Activated CD8-positive, alpha-beta memory T cell treated with anti-CD3 and anti-CD28 coated beads, Interleukin-2, amount 10 ng/mL, durations not matched to agents 7 days and 5 days (primary cell): ENCODE measurements at regions not wholly inside any gene's neighbourhood (a gene's known extent, or its start where the extent isn't known, plus 50 kb on each side); places are given as distances from the start of the nearest gene placed in this dataset.
"Not testable (repeated sequence)": the region's sequence is repeated elsewhere in the genome, so short reads cannot be mapped to it uniquely, and the experiment has no call there.

Experiments used
- ATAC-seq: fragments of 150-1000 bp; cut with Tn5 transposase; one replicate; pipeline ENCODE4 v1.10.0; 2021; ENCODE audit warnings: moderate library complexity
- CTCF ChIA-PET: fragments of 350-600 bp; sonication (Branson Sonifier 250); formaldehyde crosslinking; loops from one replicate; lab custom pipeline; 2021; ENCODE audit warnings: antibody characterized with exemption; lab: Charles Lee
- DNase-seq: peaks from one replicate; pipeline ENCODE4 v3.0.0-alpha.2; 2020
- H3K27ac Mint-ChIP-seq: one replicate; pipeline ENCODE4 v1.8.0; 2021; ENCODE audit warnings: mild to moderate bottlenecking, mixed read lengths
- H3K27me3 Mint-ChIP-seq: one replicate; pipeline ENCODE4 v1.8.0; 2021; ENCODE audit warnings: mixed read lengths
- H3K36me3 Mint-ChIP-seq: one replicate; pipeline ENCODE4 v1.8.0; 2021; ENCODE audit warnings: mild to moderate bottlenecking, mixed read lengths
- H3K4me1 Mint-ChIP-seq: one replicate; pipeline ENCODE4 v1.8.0; 2021; ENCODE audit warnings: mixed read lengths
- H3K4me3 Mint-ChIP-seq: one replicate; pipeline ENCODE4 v1.8.0; 2021; ENCODE audit warnings: mild to moderate bottlenecking, moderate library complexity, mixed read lengths
- H3K9me3 Mint-ChIP-seq: one replicate; pipeline ENCODE4 v1.8.0; 2022; ENCODE audit warnings: low read depth, mixed read lengths

GRCh38 chr17:52995147-52995546 lies 827.6 kb upstream of the KIF2B start:
- Mint-ChIP-seq H3K4me3 (no peak overlapping the region), H3K27ac (no peak overlapping the region), H3K36me3 (no peaks in the 10 kb centered on the region), H3K4me1 (no peaks in the 10 kb centered on the region), H3K9me3 (peaks cover 2% of the 10 kb centered on the region), H3K27me3 (no peaks in the 10 kb centered on the region)
- ATAC-seq: no peak
- CTCF ChIA-PET: no interaction called here
- no peak for DNase-seq

GRCh38 chr17:52986056-52986662 lies 827.6 kb upstream of the CA10 start:
- DNase-seq (no peak), ATAC-seq (no peak)
- Mint-ChIP-seq H3K4me3 (no peak overlapping the region), H3K4me1 (no peaks in the 10 kb centered on the region), H3K36me3 (no peaks in the 10 kb centered on the region), H3K27me3 (no peaks in the 10 kb centered on the region), H3K9me3 (peaks cover 10% of the 10 kb centered on the region), H3K27ac (no peak overlapping the region)
- CTCF ChIA-PET: no interaction called here

- Mint-ChIP-seq H3K27me3 (no peaks in the 10 kb centered on the region), H3K27ac (no peak overlapping the region), H3K4me3 (no peak overlapping the region), H3K4me1 (no peaks in the 10 kb centered on the region), H3K9me3 (peaks cover 12% of the 10 kb centered on the region), H3K36me3 (no peaks in the 10 kb centered on the region)
- DNase-seq (no peak), ATAC-seq (no peak)
- CTCF ChIA-PET: no interaction called here
These were observed 823.8 kb upstream of the CA10 start for GRCh38 chr17:52982331-52982730.

- CTCF ChIA-PET: no interaction called here
- H3K4me1 Mint-ChIP-seq: no peaks in the 10 kb centered on the region
- no peak overlapping the region for H3K4me3 Mint-ChIP-seq
- H3K27me3 Mint-ChIP-seq: no peaks in the 10 kb centered on the region
- no peak overlapping the region for H3K27ac Mint-ChIP-seq
- ATAC-seq (no peak), DNase-seq (no peak)
- H3K36me3 Mint-ChIP-seq: no peaks in the 10 kb centered on the region
- peaks cover 7% of the 10 kb centered on the region for H3K9me3 Mint-ChIP-seq
These were observed 821.4 kb upstream of the CA10 start for GRCh38 chr17:52979921-52980320.

GRCh38 chr17:52965856-52966255 lies 807.3 kb upstream of the CA10 start:
- Mint-ChIP-seq H3K4me1 (no peaks in the 10 kb centered on the region), H3K4me3 (no peak overlapping the region), H3K27ac (no peak overlapping the region), H3K9me3 (peaks cover 8% of the 10 kb centered on the region), H3K27me3 (no peaks in the 10 kb centered on the region), H3K36me3 (no peaks in the 10 kb centered on the region)
- ATAC-seq: no peak
- no peak for DNase-seq
- CTCF ChIA-PET: no interaction called here

GRCh38 chr17:52961751-52962150 lies 803.2 kb upstream of the CA10 start:
- CTCF ChIA-PET, ATAC-seq, H3K27me3 Mint-ChIP-seq, H3K27ac Mint-ChIP-seq, H3K9me3 Mint-ChIP-seq, H3K4me3 Mint-ChIP-seq, H3K4me1 Mint-ChIP-seq, DNase-seq, H3K36me3 Mint-ChIP-seq: not testable (repeated sequence)

- no peak for ATAC-seq
- H3K27me3 Mint-ChIP-seq: no peaks in the 10 kb centered on the region
- CTCF ChIA-PET: no interaction called here
- H3K4me1 Mint-ChIP-seq: no peaks in the 10 kb centered on the region
- DNase-seq: no peak
- H3K4me3 Mint-ChIP-seq: no peak overlapping the region
- H3K27ac Mint-ChIP-seq: no peak overlapping the region
- no peaks in the 10 kb centered on the region for H3K36me3 Mint-ChIP-seq
- peaks cover 2% of the 10 kb centered on the region for H3K9me3 Mint-ChIP-seq
These were observed 798.9 kb upstream of the CA10 start for GRCh38 chr17:52957411-52957810.

GRCh38 chr17:52947418-52947817 lies 788.9 kb upstream of the CA10 start:
- Mint-ChIP-seq H3K4me1 (no peaks in the 10 kb centered on the region), H3K9me3 (peaks cover 3% of the 10 kb centered on the region), H3K27me3 (no peaks in the 10 kb centered on the region), H3K4me3 (no peak overlapping the region), H3K36me3 (no peaks in the 10 kb centered on the region), H3K27ac (no peak overlapping the region)
- CTCF ChIA-PET: no interaction called here
- ATAC-seq (no peak), DNase-seq (no peak)

- Mint-ChIP-seq H3K27me3 (no peaks in the 10 kb centered on the region), H3K4me1 (no peaks in the 10 kb centered on the region), H3K9me3 (peaks cover 28% of the 10 kb centered on the region), H3K36me3 (no peaks in the 10 kb centered on the region), H3K4me3 (no peak overlapping the region), H3K27ac (no peak overlapping the region)
- CTCF ChIA-PET: no interaction called here
- ATAC-seq: no peak
- DNase-seq: no peak
These were observed 780.2 kb upstream of the CA10 start for GRCh38 chr17:52938623-52939230.

GRCh38 chr17:52930581-52930980 lies 772.1 kb upstream of the CA10 start:
- Mint-ChIP-seq H3K4me1 (no peaks in the 10 kb centered on the region), H3K27ac (no peak overlapping the region), H3K36me3 (no peaks in the 10 kb centered on the region), H3K9me3 (peaks cover 9% of the 10 kb centered on the region), H3K27me3 (no peaks in the 10 kb centered on the region), H3K4me3 (no peak overlapping the region)
- CTCF ChIA-PET: no interaction called here
- DNase-seq (no peak), ATAC-seq (no peak)

GRCh38 chr17:52930145-52930544 lies 771.6 kb upstream of the CA10 start:
- ATAC-seq (no peak), DNase-seq (no peak)
- H3K27me3 Mint-ChIP-seq: no peaks in the 10 kb centered on the region
- no peaks in the 10 kb centered on the region for H3K4me1 Mint-ChIP-seq
- H3K27ac Mint-ChIP-seq: no peak overlapping the region
- CTCF ChIA-PET: no interaction called here
- no peak overlapping the region for H3K4me3 Mint-ChIP-seq
- H3K9me3 Mint-ChIP-seq: peaks cover 6% of the 10 kb centered on the region
- no peaks in the 10 kb centered on the region for H3K36me3 Mint-ChIP-seq

- no peak overlapping the region for H3K27ac Mint-ChIP-seq
- H3K9me3 Mint-ChIP-seq: peaks cover 3% of the 10 kb centered on the region
- no peak for DNase-seq
- no peak for ATAC-seq
- CTCF ChIA-PET: no interaction called here
- H3K4me3 Mint-ChIP-seq: no peak overlapping the region
- H3K4me1 Mint-ChIP-seq: no peaks in the 10 kb centered on the region
- H3K27me3 Mint-ChIP-seq: no peaks in the 10 kb centered on the region
- H3K36me3 Mint-ChIP-seq: no peaks in the 10 kb centered on the region
These were observed 765.1 kb upstream of the CA10 start for GRCh38 chr17:52923658-52924057.

- no peaks in the 10 kb centered on the region for H3K27me3 Mint-ChIP-seq
- CTCF ChIA-PET: no interaction called here
These were observed 740.7 kb upstream of the CA10 start for GRCh38 chr17:52899235-52899634.

GRCh38 chr17:52895272-52895671 lies 736.8 kb upstream of the CA10 start:
- H3K27me3 Mint-ChIP-seq: no peaks in the 10 kb centered on the region
- no peak overlapping the region for H3K4me3 Mint-ChIP-seq
- no peaks in the 10 kb centered on the region for H3K4me1 Mint-ChIP-seq
- H3K36me3 Mint-ChIP-seq: no peaks in the 10 kb centered on the region
- ATAC-seq: no peak
- no peaks in the 10 kb centered on the region for H3K9me3 Mint-ChIP-seq
- no peak for DNase-seq
- no peak overlapping the region for H3K27ac Mint-ChIP-seq
- CTCF ChIA-PET: no interaction called here

More at GRCh38 chr17:52899235-52899634, 740.7 kb upstream of the CA10 start:
- H3K36me3 Mint-ChIP-seq: no peaks in the 10 kb centered on the region
- no peak overlapping the region for H3K4me3 Mint-ChIP-seq
- DNase-seq (no peak), ATAC-seq (no peak)
- no peaks in the 10 kb centered on the region for H3K4me1 Mint-ChIP-seq
- H3K27ac Mint-ChIP-seq: no peak overlapping the region
- H3K9me3 Mint-ChIP-seq: peaks cover 2% of the 10 kb centered on the region
